HFF-Myc (cell line): ENCODE measurements at regions not wholly inside any gene's neighbourhood (a gene's known extent, or its start where the extent isn't known, plus 50 kb on each side); places are given as distances from the start of the nearest gene placed in this dataset.

Experiments used
- DNase-seq: peaks from one replicate; pipeline ENCODE4 v3.0.0-alpha.2; 2011; ENCODE audit warnings: low read depth; ENCODE audit errors: extremely low read depth
- H3K4me3 ChIP-seq: replicated peaks from 2 replicates; pipeline ENCODE4 v1.5.1; 2011; ENCODE audit warnings: low read depth, mild to moderate bottlenecking, control low read depth, low read length
- CTCF ChIP-seq: IDR thresholded peaks from 2 replicates; pipeline ENCODE4 v1.5.1; 2012; ENCODE audit warnings: mild to moderate bottlenecking, low read depth, low read length, control low read depth; ENCODE audit errors: missing control alignments

DNA sequence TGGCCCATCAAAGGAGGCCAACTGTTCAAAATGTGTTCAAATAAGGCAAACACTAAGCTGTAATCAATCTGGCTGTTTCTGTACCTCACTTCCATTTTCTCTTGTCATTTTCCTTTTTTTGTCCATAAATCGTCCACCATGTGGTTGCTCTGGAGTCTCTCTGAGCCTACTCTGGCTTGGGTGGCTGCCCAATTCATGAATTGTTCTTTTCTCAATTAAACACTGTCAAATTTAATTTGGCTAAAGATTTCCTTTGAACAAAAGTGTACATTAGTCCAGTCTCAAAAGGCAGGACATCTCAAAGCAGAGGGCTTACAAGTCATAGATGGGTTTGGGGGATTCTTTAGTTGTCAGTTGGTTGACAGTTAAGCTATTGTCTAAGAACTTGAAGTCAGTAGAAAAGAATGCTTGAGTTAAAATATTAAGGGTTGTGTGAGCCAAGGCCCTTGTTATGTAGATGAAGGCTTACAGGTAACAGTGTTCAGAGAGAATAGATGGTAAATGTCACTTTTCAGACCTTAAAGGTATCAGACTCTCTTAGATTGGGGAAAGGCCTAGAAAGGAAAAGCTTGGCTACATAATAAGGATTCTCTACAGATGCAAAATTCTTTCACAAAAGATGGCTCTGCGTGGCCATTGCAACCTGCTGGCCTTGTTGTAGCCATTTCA, 831.2 kb upstream of the CDH2 start:
- no peak for DNase-seq
- H3K4me3 ChIP-seq, result no peak overlapping the region
- no peak for TF ChIP-seq CTCF

GRCh38 chr18:29004921-29005320, 828.0 kb upstream of the CDH2 start:
- no peak for DNase-seq
- no peak for TF ChIP-seq CTCF

GRCh38 chr18:29003194-29003593, 826.3 kb upstream of the CDH2 start:
- no peak for TF ChIP-seq CTCF
- DNase-seq, result no peak
- H3K4me3 ChIP-seq, result no peak overlapping the region

More at GRCh38 chr18:29004921-29005320, 828.0 kb upstream of the CDH2 start:
- H3K4me3 ChIP-seq, result no peak overlapping the region

GRCh38 chr18:29002747-29003146, 825.8 kb upstream of the CDH2 start:
- DNase-seq, result no peak
- no peak overlapping the region for H3K4me3 ChIP-seq
- no peak for TF ChIP-seq CTCF

DNA sequence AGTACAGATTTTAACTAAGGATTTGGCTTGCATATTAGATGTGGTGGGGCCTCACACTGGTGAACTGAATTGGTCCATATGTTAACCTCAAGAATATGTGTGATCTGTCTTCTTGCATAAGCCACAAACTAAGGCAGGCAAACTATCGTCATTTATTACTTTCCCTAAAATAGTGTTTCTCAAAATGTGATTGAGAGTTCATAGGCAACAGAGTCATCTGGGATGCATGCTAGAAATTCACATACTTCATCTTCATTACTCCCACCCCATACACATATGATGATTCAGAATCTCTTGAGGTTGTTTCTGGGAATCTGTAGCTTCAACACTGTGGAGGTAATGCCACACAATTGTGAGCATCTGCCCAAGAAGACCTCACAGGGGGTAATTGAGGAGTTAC, 822.8 kb upstream of the CDH2 start:
- no peak for TF ChIP-seq CTCF
- no peak overlapping the region for H3K4me3 ChIP-seq
- no peak for DNase-seq

DNA sequence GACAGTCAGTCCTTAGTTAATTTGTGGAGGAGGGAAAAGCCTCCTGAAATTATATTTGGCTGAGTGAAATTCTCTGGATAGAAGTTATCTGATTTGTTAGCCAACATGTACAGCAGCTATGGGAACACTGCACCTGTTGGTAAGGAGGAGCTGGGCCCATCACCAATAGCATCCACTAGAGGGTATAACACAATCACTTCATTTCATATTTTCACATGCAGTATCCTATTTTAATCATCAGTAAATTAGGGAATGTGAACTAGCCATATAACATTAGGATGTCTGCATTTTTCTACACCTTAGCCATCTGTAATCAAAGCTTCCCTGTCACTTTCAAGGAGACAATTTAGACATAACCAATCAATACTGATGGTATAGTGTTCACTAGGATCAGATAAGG, 818.4 kb upstream of the CDH2 start:
- peak; percentile 23 for TF ChIP-seq CTCF
- H3K4me3 ChIP-seq, result no peak overlapping the region
- DNase-seq, result no peak

GRCh38 chr18:28984731-28985130, 807.8 kb upstream of the CDH2 start:
- TF ChIP-seq CTCF, result no peak
- no peak overlapping the region for H3K4me3 ChIP-seq
- DNase-seq, result no peak
